Ovary (tissue), 3 donors: ENCODE measurements at regions not wholly inside any gene's neighbourhood (a gene's known extent, or its start where the extent isn't known, plus 50 kb on each side); places are given as distances from the start of the nearest gene placed in this dataset.

Source experiments
- POLR2A ChIP-seq: fragments of 450-650 bp; IDR thresholded peaks from one replicate; pipeline ENCODE4 v1.6.1; 2017; ENCODE audit warnings: antibody characterized with exemption, mild to moderate bottlenecking, moderate library complexity
- TF ChIP-seq, protein P1 (sequence below), 3 donors: fragments of 450-650 bp in 2 of 3; fragments of 200-600 bp in 1 of 3; IDR thresholded peaks; one replicate each; pipeline versions ENCODE4 v1.5.1 to v1.8.0; 2016 to 2022; ENCODE audit warnings: antibody characterized with exemption in 3 of 3, mild to moderate bottlenecking in 1 of 3
- donor health status: DM: no; HTN: no; CAD: no.

DNA sequence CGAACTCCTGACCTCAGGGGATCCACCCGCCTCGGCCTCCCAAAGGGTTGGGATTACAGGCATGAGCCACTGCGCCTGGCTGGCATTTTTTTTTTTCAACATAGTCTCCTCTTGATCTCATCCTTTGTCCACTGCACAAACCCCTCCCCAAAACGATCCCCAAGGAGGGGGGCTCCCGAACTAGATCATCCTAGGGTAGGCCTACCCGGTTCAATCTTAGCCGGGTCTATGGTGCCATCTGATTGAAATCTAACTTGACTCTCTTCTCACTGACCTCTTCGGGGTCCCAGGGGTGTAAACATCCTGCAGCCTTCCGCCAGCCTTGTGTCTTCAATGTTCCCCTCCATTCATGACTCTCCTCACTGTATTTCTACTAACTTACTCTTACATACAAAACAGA lies 140.5 kb upstream of the CRHR1 start:
- TF ChIP-seq, protein P1, sequence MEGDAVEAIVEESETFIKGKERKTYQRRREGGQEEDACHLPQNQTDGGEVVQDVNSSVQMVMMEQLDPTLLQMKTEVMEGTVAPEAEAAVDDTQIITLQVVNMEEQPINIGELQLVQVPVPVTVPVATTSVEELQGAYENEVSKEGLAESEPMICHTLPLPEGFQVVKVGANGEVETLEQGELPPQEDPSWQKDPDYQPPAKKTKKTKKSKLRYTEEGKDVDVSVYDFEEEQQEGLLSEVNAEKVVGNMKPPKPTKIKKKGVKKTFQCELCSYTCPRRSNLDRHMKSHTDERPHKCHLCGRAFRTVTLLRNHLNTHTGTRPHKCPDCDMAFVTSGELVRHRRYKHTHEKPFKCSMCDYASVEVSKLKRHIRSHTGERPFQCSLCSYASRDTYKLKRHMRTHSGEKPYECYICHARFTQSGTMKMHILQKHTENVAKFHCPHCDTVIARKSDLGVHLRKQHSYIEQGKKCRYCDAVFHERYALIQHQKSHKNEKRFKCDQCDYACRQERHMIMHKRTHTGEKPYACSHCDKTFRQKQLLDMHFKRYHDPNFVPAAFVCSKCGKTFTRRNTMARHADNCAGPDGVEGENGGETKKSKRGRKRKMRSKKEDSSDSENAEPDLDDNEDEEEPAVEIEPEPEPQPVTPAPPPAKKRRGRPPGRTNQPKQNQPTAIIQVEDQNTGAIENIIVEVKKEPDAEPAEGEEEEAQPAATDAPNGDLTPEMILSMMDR (IDR thresholded peaks at IDR 0.05), result no peak
- TF ChIP-seq POLR2A, result no peak
